ENCODE measurements at regions not wholly inside any gene's neighbourhood (a gene's known extent, or its start where the extent isn't known, plus 50 kb on each side); places are given as distances from the start of the nearest gene placed in this dataset.
A peak's percentile ranks its signal among the peaks of the same experiment; 100 is the strongest.

DNA sequence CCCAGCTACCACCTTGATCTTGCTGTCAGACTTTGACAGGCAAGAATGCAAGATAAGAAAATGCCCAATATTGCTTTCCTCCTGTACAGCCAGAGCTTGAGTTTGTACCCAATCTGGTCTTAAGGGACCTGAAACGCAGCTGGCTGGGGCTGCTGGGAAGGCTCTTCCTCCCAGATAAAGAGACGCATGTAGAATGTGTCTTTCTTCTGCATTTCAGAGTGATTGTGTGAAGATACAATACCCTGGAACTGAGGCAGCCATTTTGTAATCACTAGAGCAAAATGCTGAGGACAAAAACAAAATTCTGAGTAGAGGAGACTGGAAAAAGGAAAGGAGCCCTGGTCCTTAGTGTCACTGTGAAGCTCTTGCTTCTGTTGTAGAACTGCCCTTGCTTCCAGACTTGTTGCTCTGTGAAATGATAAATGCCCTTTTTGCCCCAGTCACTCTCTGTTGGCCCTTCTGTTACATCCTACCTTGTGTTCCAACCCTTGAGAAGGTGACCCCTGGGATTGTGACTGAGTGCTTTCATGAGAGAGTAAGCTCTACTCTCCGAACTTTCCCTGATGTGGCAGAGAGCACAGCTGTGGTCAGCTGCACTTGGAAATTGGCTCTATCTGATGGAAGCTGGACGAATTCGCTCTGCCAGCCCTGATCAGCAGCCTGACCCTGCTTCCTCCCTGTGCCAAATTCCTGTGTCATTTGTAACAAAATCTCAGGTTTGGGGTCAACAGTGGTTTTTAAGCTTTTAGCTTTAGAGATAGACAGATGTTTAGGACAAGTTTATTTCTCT lies 137.4 kb upstream of the RBMS1 start:
- DNase-seq = peak in 2 of 56 donors; percentile 12 to 13

DNA sequence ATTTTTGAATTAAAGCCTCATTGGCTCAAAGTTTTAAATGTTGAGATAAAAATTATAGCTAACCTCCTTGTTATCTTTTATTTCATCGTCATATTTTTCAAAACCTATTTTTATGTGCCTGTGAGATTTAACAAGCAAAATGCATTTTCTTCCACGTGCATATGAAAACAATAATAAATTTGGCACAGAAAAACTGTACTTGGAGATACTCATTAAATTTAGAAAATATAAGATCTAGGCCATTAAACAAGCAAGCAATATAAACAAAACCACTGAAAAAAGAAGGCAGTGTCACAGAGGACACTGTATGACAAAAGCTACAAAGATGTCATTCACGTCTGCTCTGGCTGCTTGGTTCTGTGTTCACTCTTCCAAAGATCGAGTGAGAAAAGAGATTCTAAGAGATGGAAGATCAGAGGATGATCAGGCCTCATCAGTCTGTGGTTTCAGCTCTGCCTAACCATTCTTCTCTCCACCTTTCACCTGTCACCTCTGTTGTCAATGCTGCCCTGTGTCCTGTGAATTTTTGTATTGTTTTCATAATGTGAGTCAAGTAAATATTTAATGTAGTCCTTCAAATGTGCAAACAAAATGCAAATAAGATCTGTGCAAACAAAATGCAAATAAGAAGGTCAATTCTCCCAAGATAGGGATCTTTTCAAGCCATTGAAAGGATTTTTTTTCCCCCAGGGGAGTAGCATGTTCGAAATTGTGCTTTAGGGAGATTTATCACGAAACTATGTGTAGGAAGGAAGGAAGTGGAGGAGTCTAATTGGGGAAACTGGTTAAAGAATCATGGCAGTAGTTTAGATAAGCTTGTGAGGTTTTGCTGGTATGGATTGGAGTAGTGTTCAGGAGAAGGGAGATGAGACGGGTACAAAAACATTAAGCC lies 138.7 kb upstream of the RBMS1 start:
- no peak for DNase-seq

DNA sequence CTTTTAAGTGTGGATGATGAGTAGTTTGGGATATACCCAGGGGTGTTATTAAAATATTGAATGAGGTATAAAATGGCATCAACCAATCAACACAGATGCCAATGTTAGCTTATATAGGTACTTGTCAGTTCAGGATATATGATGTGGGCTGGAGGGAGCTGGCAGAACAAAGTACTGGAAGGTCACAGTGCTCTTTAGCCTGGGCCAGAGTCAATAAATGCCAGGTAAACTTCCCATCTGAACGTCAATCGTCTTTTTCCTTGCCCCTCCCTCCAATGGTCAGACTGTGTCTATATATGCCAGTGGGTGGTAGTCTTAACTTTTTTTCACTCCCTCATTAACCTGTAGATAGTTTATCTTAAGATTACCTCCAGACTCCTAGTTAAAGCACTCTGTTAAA lies 140.8 kb upstream of the RBMS1 start:
- DNase-seq = no peak

DNA sequence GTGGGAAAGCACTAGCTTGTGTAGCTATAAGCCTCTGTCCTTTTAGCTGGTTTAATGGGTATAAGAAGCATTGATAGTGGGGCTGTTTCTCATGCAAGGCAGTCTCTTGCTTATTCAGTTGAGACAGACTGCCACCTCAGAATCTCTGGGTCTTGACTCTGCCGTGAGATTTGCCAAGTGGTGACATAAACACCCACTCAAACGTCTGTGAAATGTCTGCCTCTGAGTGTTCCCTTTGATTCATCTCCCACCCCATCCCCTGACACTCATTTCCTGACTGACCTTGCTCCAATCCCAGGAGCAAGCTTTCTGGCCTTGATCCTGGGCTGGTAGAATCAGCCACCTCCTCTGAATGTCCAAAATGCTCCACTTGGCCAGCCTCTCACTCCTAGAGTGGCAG lies 141.9 kb upstream of the RBMS1 start:
- DNase-seq = no peak

DNA sequence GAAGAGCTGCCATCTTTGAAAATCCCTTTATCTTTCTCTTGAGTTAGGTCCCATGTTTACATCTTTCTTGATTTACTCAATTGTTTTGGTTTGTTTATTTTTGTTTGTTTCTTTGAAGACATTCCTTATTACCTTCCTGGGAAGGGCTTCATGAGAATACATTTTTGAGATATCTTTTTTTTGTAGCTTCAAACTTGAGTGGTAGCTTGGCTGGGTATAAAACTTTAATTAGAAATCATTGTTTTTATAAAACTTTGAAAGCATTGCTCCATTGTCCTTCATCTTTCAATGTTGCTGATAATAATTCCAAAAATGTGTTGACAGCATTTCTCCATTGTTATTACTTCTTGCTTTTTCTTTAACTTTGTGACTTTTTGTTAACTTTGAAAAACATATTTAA lies 145.9 kb upstream of the RBMS1 start:
- no peak for DNase-seq

DNA sequence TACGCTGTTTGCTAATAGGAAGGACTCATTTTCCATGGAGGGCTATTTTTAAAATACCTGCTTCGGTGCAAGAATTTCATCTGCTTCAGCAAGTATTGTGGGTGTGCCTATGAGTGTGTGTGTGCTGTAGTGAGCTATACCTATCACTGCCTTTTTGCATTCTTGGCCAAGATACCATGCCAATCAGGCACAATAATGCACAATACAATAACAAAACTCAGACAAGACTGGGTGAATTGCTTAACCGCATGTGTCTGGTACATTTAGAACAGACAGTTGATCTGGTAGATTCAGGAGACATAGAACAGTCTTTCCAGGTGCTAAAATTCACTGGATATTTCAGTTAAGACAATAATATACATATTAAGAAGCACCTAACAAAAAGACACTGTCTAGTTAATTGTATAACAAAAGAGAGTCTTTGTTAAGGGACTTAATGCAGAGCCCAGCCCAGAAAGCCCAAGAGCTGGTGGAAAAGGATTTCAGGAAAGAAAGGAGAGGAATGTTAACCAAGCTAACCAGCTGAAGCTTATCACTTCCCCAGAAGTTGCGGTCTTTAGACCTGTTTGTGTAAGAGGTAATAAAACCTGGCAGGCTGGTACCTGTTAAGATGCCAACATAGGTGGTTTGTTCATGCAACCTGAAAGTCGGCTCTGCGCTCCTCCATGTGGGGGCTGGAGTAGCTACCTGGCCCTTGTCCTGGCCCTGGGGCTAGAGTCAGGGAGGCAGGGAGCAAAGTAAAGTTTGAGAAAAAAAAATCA lies 153.3 kb upstream of the RBMS1 start:
- DNase-seq = no peak

DNA sequence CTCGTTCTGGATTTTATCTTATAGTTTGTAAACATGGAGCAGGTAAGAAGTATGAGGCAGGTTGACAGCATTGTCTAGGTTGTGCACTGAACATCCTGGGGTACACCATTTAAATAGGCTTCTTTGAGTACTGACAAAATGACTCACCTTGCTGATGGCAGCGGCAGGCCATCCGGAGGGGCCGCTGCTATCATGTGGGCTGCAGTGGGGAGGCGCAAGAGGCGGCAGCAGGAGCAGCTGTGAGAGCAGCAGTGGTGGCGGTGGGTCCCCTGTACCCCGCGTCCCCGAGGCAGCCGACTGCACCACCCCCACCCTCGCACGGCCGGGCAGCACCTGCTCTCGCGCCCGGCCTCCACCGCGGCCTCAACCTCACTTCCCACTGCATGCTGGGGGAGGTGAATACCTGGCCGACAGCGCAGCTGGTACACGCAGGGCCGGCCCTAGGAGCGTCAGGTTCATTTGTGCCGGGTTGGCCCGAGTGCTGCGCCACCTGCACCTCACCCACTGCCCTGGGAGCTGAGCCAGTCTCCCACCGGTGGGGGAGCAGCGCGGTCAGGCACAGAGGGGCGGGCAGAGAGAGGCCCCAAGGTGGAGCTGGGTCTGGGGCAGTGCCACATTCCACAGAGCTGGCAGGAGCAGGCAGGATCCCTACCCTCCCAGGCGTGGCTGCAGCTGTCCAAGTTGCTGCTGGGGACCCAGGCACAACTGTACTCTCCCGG lies 154.5 kb upstream of the RBMS1 start:
- no peak for DNase-seq

DNA sequence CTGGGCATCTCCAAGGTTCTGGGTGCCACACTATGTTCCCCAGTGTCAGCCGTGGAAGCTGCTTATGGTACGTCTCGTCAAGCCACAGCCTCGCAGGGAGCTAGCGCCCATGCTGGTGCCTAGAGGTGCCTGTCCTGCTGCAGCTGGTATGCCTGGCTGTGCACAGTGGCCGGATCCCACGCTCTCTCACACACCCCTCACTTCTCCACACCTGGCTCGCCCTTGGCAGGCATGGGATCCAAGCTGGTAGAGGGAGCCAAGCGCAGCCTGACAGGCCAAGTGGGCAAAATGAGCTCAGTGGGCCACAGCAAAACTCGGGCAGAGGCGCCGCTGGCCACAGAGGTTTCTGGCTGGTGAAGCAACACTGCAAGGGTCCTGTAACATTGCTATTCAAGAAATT lies 156.1 kb upstream of the RBMS1 start:
- DNase-seq = no peak

DNA sequence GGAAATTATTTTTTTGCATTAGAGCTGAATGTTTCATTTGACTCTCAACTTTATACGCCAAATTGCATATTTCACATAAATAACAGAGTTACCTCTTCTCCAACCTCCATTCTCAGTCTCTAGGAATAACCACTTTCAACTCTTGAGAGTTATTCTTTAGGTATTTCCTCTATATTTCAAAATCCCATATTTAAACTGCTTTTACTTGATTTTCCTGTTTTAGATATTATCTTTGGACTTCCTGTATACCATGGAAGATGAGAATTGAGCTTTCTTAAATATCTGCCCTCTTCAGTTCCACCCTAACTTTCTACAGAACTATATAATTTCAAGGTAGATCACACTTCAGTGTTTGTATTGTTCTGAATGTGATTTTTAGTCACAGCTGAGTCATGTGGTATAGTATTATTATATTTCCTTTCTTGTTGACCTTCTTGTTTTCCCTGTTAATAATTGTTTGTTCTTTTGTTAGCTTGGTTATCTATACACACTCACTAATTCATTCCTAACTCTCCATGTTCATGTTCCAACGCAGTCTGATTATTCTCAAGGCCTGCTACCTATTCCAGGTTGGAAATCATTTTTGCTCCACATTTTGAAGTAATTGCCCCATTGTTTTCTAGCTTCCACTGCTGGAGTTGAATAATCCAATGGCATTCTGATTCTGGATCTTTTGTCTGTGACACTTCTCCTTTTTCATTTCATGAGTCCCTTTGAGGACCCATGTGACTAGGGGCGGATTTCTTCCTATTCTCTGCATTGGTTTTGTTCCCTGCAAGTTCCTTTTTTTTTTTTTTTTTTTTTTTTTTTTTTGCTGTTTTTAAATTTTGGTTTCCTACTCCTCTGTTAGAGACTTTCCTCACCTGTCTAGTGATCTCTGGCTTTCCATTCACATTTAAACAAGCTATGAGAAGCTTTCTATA lies 156.8 kb upstream of the RBMS1 start:
- no peak for DNase-seq

DNA sequence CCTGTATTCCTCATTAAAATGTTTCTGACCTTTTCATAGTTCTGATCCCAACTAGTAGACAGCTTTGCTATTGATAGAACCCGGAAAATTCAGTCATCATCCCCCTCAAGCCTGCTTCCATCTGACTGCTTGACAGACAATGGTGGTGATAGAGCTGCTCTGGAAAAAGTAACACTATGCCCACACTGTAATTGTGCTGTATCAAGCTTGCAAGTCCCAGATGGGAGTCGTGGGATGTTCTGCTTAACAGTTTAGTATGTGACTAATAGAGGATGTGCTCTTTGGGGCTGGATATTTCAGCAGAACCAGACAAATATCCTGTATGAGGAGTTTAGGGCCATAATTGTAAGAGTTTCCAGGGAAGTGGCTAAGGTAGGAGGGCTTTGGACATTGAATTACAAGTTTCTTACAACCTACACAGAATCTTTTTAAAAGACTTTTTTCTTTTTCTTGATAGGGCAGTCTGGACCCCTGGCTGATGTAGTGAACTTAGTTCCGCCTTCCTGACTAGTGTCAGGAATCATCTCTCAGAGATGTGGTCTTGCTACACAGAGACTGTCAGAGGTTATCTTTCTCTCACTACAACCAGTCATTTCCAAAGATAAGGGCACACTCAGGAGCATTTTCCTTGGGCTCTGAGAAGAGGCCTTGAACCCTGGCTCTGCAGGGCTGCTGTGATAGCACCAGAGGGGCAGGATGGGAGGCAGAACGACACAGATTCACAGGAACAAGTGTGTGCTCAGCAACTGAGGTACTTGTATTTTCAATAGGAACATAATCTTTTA lies 158.0 kb upstream of the RBMS1 start:
- DNase-seq = peak in 13 of 56 donors; percentile 8 to 80 (median 49)

DNA sequence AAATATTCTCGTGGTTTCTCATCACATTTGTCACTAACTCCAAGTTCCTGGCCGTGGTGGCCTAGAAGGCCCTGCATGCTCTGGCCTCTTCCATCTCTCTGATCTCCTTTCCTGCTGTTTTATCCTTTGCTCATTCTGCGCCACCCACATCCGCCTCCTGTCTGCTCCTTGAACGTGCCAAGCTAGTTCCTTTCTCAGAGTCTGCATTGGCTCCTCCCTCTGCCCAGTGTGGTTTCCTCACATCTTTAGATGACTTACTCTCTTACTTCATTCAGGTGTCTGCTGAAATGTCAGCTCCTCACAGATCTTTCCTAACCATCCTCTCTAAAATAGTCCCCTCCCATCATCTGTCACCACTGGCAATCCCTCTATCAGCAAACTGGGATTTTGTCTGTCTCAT lies 158.6 kb upstream of the RBMS1 start:
- DNase-seq = no peak

DNA sequence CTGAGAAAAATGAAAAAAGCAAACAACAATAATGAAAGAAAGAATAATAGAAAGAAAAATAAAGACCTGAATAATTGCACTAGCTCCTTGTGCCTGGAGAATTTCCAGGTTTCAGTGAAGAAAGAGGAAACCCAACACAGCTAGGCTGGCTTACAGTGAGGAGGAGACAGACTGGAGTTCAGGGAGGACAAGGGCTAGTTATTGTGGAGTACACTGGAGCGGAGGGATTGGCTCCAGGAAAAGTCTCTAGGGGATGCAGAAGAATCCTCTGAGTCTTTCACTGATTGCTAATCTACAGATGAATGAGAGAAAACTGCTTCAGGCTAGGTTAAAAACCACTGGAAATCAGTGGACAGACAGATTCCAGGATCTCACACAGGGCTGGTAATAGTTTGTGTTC lies 163.6 kb upstream of the RBMS1 start:
- no peak for DNase-seq

DNA sequence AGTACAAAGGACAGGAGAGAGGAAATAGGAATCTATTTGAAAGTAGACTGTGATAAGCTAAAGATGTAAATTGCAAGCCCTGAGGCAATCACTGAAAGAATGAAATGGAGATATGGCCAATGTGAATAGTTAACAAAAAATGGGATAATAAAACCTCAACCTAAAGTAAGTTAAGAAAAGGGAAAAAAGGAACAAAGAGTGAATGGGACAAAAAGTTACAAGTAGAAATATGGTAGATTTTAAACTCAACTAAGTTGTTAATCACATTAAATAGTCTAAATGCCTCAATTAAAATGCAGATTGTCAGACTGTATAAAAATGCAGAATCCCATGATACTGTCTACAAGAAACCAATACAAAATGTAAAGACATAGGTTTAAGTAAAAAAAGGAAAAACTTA lies 165.2 kb upstream of the RBMS1 start:
- DNase-seq = no peak

DNA sequence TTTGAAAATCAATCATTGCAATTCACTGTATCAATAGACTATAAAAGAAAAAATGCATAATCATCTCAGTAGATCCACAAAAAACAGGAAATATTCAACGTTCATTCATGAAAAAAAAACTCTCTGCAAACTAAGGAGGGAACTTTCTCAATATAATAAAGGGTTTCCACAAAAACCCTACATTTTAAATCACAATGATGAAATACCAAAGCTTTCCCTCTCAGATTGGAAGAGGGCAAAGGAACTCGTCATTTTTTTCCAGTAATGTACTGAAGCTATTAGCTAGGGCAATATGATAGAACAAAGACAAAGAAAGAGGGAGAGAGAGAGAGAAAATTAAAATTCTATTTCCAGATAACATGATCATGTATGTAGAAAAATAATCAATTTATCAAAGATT lies 167.1 kb upstream of the RBMS1 start:
- no peak for DNase-seq

DNA sequence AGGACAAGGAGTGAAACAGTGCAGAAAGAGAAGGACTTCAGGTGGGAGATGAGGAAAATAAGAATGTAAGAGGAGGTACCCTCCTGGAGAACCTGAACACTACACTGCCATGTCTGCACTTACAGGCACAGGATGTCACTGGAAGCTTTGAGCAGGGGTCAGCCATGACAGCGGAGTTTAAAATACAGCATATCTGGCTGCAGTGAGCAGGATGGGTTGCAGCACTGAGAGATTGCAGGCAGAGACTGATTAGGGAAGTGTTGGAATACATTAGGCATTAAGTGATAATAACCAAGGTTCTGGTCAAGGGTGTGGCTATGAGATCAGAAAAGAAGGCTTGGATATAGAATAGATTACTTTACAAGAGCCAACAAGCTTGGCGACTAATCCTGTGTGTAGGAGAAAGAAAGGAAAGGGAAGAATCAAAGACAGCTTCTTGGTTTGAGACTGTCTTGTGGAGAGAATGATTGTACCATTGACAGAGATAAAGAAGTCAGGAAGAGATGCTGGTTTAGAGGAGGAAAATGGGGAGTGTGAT lies 171.1 kb upstream of the RBMS1 start:
- no peak for DNase-seq

DNA sequence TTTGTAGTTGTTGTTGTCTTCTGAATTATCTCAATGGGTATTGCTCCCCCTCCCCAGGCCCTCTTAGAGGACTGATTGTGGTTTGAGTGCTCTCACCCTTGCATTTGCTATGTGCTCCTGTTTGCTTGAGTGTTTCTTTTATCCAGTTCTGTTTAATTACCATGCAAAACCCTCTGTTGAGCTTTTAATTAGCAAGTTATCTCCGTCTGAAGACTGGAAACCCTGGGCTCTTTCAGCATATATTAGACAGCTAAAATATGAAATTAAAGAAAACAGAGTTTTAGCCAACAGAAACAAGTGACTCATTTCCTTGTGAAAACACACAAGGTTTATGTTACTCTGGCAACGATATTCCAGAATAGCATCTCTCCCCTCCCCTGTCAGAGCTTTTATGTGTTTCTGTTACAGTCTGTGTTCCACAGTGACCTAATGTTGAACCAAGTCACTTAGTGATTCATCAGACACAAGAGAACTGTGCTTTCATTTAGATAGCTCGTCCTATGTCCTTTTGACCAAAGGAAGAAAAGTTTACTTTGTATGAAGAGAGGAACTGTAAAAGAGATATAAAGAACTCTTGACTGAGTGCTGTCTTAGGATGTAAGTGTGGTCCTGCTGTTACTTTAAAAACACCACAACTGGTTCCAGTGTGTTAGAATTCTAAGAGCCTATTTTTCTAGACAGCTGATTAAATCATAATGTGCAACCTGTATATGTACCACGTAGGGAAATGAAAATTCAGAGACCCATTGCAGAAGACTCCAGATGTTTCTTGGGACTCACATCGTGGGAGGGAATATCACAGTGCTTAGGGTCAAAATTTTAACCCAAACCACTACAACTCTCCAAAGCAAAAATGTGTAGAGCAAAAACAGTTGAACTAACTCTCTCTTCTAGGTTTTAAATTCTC lies 172.8 kb upstream of the RBMS1 start:
- DNase-seq = no peak

DNA sequence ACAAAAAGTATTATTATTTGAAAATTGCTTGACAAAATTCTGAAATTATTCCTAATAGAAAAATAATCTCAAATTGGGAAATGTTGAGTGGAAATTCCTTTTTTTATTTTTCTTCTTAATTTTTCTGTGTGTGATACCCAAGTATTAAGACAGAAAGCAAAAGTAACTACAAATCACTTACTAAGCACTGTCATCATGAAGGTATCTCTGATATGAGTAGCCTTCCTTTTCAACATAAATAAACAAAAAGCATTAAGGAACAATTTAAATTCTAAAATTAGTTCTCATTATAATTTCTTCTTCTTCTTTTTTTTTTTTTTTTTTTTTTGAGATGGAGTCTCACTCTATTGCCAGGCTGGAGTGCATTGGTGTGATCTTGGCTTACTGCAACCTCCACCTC lies 174.2 kb upstream of the RBMS1 start:
- no peak for DNase-seq

DNA sequence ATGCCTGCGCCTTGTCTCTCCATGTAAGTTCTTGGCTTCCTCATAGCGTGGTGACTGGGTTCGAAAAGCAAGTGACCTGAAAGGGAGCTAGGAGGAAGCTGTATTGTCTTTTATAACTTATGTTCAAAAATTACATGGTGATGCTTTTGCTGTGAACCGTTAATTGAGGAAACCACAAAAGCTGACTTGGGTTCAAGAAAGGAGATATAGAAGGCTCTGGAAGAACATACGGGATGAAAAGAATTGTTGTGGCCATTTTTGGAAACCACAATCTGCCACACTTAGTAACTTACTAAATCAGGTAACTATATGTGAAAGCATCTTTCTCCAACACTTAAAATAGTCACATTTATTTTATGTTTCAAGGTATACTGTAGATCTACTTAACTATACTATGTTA lies 177.0 kb upstream of the RBMS1 start:
- no peak for DNase-seq
